ENCODE measurements at regions not wholly inside any gene's neighbourhood (a gene's known extent, or its start where the extent isn't known, plus 50 kb on each side); places are given as distances from the start of the nearest gene placed in this dataset.

DNA sequence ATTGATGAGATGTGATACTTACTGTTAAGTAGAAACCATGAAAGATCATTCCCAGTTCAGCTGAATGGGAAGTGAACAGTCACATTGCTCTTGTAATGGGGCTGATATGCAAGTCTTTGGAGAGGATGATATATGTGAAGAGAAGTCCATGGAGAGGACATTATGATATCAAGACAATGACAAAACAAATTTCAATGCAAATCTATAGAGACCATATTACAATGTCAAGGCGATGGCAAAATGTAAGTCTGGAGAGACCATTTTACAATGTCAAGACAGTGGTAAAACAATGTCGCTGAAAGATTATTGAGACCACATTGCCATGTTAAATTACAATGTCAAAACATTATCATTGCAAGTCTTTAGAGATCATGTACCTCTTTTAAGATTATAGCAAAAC is 277.1 kb upstream of the MEIS2 start:
- DNase-seq (ENCODE audit: low spot score): no peak
- Mint-ChIP-seq H3K27me3 (ENCODE audit: low read depth) (peaks cover 9% of the 10 kb centered on the region), H3K4me1 (ENCODE audit: low read depth) (no peaks in the 10 kb centered on the region), H3K27ac (ENCODE audit: unreplicated experiment) (no peak overlapping the region), H3K4me3 (ENCODE audit: unreplicated experiment) (no peak overlapping the region), H3K9me3 (ENCODE audit: low read depth) (peaks cover 9% of the 10 kb centered on the region), H3K36me3 (ENCODE audit: low read depth) (no peaks in the 10 kb centered on the region)
- TF ChIP-seq, protein P1, sequence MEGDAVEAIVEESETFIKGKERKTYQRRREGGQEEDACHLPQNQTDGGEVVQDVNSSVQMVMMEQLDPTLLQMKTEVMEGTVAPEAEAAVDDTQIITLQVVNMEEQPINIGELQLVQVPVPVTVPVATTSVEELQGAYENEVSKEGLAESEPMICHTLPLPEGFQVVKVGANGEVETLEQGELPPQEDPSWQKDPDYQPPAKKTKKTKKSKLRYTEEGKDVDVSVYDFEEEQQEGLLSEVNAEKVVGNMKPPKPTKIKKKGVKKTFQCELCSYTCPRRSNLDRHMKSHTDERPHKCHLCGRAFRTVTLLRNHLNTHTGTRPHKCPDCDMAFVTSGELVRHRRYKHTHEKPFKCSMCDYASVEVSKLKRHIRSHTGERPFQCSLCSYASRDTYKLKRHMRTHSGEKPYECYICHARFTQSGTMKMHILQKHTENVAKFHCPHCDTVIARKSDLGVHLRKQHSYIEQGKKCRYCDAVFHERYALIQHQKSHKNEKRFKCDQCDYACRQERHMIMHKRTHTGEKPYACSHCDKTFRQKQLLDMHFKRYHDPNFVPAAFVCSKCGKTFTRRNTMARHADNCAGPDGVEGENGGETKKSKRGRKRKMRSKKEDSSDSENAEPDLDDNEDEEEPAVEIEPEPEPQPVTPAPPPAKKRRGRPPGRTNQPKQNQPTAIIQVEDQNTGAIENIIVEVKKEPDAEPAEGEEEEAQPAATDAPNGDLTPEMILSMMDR (IDR thresholded peaks at IDR 0.05): no peak

DNA sequence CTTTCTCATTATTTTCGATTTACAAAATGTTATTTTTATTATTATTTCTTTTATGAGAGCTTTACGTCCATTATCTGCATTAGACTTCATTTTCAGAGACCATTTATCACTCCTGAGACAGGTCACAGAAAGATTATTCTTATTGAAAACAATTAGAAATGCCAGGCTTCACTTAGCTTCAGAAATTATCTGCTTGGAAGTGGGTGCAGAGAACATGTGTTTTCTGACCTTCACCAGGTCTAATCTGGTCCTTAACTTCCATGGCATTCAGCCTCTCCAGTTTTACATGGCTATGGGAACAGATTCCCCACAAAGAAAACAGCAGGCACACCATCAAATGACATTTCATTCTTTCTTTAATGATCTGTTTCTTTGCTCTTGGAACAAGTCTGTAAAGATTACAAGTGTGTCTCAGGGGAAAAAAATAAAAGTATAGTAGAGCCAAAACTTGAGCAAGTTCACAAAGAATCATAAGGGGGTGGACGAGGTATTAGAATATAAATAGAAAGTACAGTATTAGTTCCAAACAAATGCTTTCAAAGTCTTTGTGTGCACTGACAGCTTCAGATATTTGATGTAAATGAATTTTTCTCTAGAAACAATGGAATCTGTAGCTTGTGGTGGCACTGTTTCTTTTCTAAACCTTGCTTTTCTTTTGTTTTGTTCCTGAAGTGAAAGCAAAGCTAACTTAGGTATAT is 294.2 kb upstream of the MEIS2 start:
- no peaks in the 10 kb centered on the region for H3K27me3 Mint-ChIP-seq (ENCODE audit: low read depth)
- H3K36me3 Mint-ChIP-seq (ENCODE audit: low read depth): no peaks in the 10 kb centered on the region
- no peak for DNase-seq (ENCODE audit: low spot score)
- TF ChIP-seq, protein P1 (IDR thresholded peaks at IDR 0.05): no peak
- peaks cover 15% of the 10 kb centered on the region for H3K9me3 Mint-ChIP-seq (ENCODE audit: low read depth)
- no peaks in the 10 kb centered on the region for H3K4me1 Mint-ChIP-seq (ENCODE audit: low read depth)
- no peak overlapping the region for H3K4me3 Mint-ChIP-seq (ENCODE audit: unreplicated experiment)
- H3K27ac Mint-ChIP-seq (ENCODE audit: unreplicated experiment): no peak overlapping the region

DNA sequence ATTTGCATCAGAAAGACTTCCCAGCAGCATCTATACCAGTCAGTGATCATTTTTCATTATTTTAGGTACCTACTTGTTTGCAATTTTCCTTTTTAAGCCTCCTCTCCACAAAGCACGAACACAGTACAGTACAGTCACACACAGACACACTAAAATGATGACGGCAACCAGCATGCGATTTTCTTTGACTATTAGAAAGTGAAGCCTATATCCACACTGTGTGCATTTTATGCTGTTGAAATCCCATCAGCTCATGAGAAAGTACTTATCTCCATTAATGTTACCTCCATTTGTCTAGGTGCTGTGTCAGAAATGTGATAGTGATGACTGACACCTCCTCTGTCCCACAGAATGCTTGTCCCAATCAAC is 294.7 kb upstream of the MEIS2 start:
- no peak overlapping the region for H3K27ac Mint-ChIP-seq (ENCODE audit: unreplicated experiment)
- DNase-seq (ENCODE audit: low spot score): no peak
- H3K4me3 Mint-ChIP-seq (ENCODE audit: unreplicated experiment): no peak overlapping the region
- no peaks in the 10 kb centered on the region for H3K4me1 Mint-ChIP-seq (ENCODE audit: low read depth)
- H3K9me3 Mint-ChIP-seq (ENCODE audit: low read depth): peaks cover 12% of the 10 kb centered on the region
- no peaks in the 10 kb centered on the region for H3K27me3 Mint-ChIP-seq (ENCODE audit: low read depth)
- TF ChIP-seq, protein P1 (IDR thresholded peaks at IDR 0.05): no peak
- H3K36me3 Mint-ChIP-seq (ENCODE audit: low read depth): no peaks in the 10 kb centered on the region

DNA sequence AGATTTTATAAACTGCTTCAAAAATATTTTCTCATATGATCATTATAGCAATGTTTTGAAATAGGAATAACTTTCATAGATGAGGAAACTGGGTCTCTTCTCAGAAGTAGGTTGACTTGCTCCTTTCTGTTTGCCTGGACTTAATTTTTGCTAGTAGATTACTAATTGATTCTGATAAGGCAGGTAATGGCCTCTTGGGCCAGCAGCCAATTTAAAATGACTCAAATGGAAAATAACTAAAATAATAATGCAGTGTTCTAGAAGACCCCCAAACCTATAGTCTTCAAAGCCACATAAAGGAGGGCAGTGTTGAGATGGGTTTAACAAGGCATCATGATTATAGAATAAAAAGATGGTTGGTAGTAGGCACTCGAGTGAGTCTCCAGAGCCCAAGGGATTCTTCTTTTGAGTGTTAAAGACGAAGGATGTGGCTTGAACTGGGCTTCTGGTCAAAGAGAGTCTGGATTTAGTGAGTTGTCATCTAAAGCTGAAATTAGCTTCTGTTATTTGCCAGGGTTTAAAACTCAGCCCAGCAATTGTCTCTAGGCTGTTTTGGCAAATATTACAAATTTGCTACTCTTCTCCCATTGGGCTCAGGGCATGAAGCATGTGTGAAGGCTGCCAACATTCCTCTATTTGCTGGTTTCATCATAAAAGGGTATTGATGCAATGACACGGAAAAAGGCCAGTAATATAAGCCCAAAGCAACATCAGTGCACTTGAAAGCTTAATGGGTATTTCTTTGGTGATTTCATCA is 297.1 kb upstream of the MEIS2 start:
- no peak overlapping the region for H3K27ac Mint-ChIP-seq (ENCODE audit: unreplicated experiment)
- DNase-seq (ENCODE audit: low spot score): no peak

DNA sequence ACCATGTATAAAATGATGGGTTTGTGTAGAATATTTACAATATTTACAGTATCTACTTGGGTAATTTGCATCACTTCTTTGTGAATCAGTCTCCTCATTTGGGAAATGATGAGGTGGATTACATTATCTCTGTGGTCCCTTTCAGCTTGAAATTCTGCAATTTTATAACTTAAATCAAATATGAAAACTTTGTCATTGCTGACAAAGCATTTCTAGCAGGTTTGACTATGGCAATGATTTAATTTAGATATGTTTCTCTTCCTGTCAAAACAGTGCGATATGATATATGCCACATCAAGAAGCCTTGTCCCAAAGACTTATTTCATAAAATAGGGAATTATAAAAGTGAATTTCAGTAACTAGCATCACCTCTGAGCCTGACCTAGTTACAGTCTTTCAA is 315.8 kb upstream of the MEIS2 start:
- no peak for DNase-seq (ENCODE audit: low spot score)
- Mint-ChIP-seq H3K4me1 (ENCODE audit: low read depth) (no peaks in the 10 kb centered on the region), H3K27me3 (ENCODE audit: low read depth) (peaks cover 4% of the 10 kb centered on the region), H3K4me3 (ENCODE audit: unreplicated experiment) (no peak overlapping the region), H3K27ac (ENCODE audit: unreplicated experiment) (no peak overlapping the region), H3K9me3 (ENCODE audit: low read depth) (peaks cover 5% of the 10 kb centered on the region), H3K36me3 (ENCODE audit: low read depth) (no peaks in the 10 kb centered on the region)
- TF ChIP-seq, protein P1 (IDR thresholded peaks at IDR 0.05): no peak

More for the DNA sequence above, 297.1 kb upstream of the MEIS2 start:
- TF ChIP-seq, protein P1 (IDR thresholded peaks at IDR 0.05): no peak
- Mint-ChIP-seq H3K9me3 (ENCODE audit: low read depth) (peaks cover 3% of the 10 kb centered on the region), H3K36me3 (ENCODE audit: low read depth) (no peaks in the 10 kb centered on the region), H3K4me3 (ENCODE audit: unreplicated experiment) (no peak overlapping the region), H3K27me3 (ENCODE audit: low read depth) (no peaks in the 10 kb centered on the region), H3K4me1 (ENCODE audit: low read depth) (no peaks in the 10 kb centered on the region)

Measured in chondrocyte (in vitro differentiated cells).